H1 (cell line): ENCODE measurements at regions not wholly inside any gene's neighbourhood (a gene's known extent, or its start where the extent isn't known, plus 50 kb on each side); places are given as distances from the start of the nearest gene placed in this dataset.

Source experiments
- EP300 ChIP-seq, 2 experiments: IDR thresholded peaks; 1 replicate in 1 of 2; 2 replicates in 1 of 2; pipeline ENCODE4 v1.6.1; 2011 to 2012; ENCODE audit warnings: low read depth in 2 of 2, low read length in 2 of 2, mild to moderate bottlenecking in 2 of 2, borderline replicate concordance in 1 of 2, inconsistent platforms in 1 of 2, moderate library complexity in 1 of 2
- EZH2 ChIP-seq: fragments of 200-600 bp; sonication (generic); IDR thresholded peaks from 2 replicates; pipeline ENCODE4 v1.7.1; 2012; ENCODE audit warnings: low read depth, mild to moderate bottlenecking, moderate library complexity, low read length, inconsistent platforms; ENCODE audit not compliant: severe bottlenecking
- JUN ChIP-seq: IDR thresholded peaks from 2 replicates; pipeline ENCODE4 v1.6.1; 2011; ENCODE audit warnings: low read depth, mild to moderate bottlenecking, improper control_type of control experiment, low read length
- JUND ChIP-seq: IDR thresholded peaks from 2 replicates; pipeline ENCODE4 v1.6.1; 2011; ENCODE audit warnings: mild to moderate bottlenecking, improper control_type of control experiment, low read length
- PHF8 ChIP-seq: fragments of 200-600 bp; sonication (generic); conservative IDR thresholded peaks from 2 replicates; pipeline ENCODE4 v1.7.1; 2012; ENCODE audit warnings: low read depth, mild to moderate bottlenecking, inconsistent platforms, low read length, moderate library complexity
- POLR2A ChIP-seq, 2 experiments: IDR thresholded peaks; 1 replicate in 1 of 2; 2 replicates in 1 of 2; pipeline ENCODE4 v1.6.1; 2011; ENCODE audit warnings: low read depth in 2 of 2, low read length in 2 of 2, mild to moderate bottlenecking in 2 of 2; ENCODE audit errors: control extremely low read depth in 1 of 2
- POLR2AphosphoS5 ChIP-seq: IDR thresholded peaks from 2 replicates; pipeline ENCODE4 v1.6.1; 2011; ENCODE audit warnings: low read depth, low read length
- RFX5 ChIP-seq: IDR thresholded peaks from 2 replicates; pipeline ENCODE4 v1.6.1; 2011; ENCODE audit warnings: low read depth, low read length, improper control_type of control experiment, borderline replicate concordance
- TAF1 ChIP-seq: IDR thresholded peaks from 2 replicates; pipeline ENCODE4 v1.6.1; 2011; ENCODE audit warnings: mild to moderate bottlenecking, low read depth, low read length
- TF ChIP-seq, protein P1 (sequence below), 3 experiments: IDR thresholded peaks; 1 replicate in 2 of 3; 2 replicates in 1 of 3; pipeline versions ENCODE4 v1.5.1 to v1.6.1; 2011; ENCODE audit warnings: low read length in 3 of 3, mild to moderate bottlenecking in 3 of 3, inconsistent platforms in 2 of 3, low read depth in 1 of 3, moderate library complexity in 1 of 3; ENCODE audit not compliant: insufficient read depth in 1 of 3; ENCODE audit errors: control extremely low read depth in 1 of 3

DNA sequence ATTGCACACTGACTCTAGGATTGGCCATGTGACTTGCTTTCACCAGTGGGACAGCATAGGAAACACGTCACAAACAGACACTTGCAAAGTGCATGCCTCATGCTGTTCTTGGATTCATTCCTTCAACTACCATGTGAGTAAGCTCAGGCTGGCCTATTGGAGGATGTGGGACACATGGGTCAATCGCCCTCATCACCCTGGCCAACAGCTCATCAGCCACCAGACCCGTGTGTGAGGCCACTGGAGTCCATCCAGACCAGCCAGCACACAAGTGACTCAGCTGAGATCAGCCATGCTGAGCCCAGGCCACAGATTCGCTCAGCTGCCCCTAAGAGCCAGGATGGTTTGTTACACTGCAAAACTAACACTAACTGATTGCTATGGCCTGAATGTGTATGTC, 216.1 kb upstream of the GRIK3 start:
- TF ChIP-seq EP300 (IDR thresholded peaks at IDR 0.05; ENCODE audit: borderline replicate concordance in 1 of 2, low read depth in 2 of 2, low read length in 2 of 2) (no peak), JUND (no peak), EZH2 (no peak), JUN (no peak), TAF1 (no peak), POLR2AphosphoS5 (no peak), RFX5 (no peak), PHF8 (no peak), POLR2A (IDR thresholded peaks at IDR 0.05; ENCODE audit: control extremely low read depth in 1 of 2, low read depth in 2 of 2, low read length in 2 of 2) (no peak)
- TF ChIP-seq, protein P1, sequence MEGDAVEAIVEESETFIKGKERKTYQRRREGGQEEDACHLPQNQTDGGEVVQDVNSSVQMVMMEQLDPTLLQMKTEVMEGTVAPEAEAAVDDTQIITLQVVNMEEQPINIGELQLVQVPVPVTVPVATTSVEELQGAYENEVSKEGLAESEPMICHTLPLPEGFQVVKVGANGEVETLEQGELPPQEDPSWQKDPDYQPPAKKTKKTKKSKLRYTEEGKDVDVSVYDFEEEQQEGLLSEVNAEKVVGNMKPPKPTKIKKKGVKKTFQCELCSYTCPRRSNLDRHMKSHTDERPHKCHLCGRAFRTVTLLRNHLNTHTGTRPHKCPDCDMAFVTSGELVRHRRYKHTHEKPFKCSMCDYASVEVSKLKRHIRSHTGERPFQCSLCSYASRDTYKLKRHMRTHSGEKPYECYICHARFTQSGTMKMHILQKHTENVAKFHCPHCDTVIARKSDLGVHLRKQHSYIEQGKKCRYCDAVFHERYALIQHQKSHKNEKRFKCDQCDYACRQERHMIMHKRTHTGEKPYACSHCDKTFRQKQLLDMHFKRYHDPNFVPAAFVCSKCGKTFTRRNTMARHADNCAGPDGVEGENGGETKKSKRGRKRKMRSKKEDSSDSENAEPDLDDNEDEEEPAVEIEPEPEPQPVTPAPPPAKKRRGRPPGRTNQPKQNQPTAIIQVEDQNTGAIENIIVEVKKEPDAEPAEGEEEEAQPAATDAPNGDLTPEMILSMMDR (IDR thresholded peaks at IDR 0.05; ENCODE audit: control extremely low read depth in 1 of 3, insufficient read depth in 1 of 3, low read depth in 1 of 3, low read length in 3 of 3) = no peak
